Middle frontal gyrus (tissue), 1 donor: ENCODE measurements at regions not wholly inside any gene's neighbourhood (a gene's known extent, or its start where the extent isn't known, plus 50 kb on each side); places are given as distances from the start of the nearest gene placed in this dataset.

ENCODE experiments used
- DNase-seq: peaks from one replicate; pipeline ENCODE4 v3.0.0-alpha.2; 2015; ENCODE audit warnings: low spot score; ENCODE audit errors: extremely low spot score

DNA sequence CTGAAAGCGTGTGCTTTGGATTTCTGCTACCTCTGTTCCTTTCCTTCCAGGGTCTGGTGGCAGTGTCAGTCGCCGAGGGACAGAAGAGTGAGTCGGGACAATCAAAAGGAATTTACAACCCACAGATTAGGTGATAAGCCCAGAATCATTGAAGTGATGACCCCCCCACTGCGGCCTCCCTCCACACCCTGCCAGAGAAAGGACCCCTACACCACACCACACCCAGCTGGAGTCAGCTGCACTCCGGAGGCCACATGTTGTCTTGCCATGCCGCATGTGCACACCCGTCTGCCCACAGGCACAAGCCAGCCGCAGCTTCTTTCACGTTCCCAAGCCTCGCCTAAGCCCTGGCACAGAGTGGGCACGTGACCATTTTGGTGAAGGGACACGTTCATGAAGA, 366.8 kb upstream of the SALL3 start:
- no peak for DNase-seq

DNA sequence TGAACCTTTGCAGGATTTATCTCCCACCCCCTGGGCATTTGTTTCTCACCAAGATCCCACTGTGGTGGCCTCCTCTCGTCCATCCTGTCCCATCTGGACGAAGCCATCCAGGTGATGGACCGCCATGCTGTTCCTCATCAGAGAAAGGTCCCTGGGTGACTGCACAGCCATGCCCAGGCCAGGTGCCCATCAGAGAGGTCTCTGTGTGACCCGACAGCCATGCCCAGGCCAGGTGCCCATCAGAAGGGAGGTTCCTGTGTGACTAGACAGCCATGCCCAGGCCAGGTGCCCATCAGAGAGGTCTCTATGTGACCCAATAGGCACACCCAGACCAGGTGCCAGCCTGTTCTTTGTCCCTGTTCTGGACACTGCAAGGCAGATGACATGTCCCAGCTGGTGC, 360.9 kb upstream of the SALL3 start:
- DNase-seq, result no peak

DNA sequence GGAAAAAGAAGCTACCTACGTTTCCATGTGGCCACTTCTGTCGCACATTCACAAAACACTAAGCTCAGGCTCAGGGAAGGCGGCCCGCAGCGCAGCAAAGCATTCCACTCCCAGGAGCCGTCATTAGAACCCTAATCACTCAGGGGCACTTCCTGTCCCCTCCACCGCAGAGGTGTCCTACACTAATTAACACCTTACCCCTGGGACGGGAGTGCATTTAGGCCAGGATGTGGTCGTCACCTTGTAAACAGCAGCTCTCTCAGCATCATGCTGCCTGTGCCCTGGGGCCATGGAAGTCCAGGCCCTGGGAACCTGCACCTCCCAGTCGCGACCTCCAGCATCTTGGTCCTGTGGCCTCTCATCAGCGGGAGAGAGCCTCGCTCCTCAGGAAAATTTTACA, 359.8 kb upstream of the SALL3 start:
- no peak for DNase-seq

DNA sequence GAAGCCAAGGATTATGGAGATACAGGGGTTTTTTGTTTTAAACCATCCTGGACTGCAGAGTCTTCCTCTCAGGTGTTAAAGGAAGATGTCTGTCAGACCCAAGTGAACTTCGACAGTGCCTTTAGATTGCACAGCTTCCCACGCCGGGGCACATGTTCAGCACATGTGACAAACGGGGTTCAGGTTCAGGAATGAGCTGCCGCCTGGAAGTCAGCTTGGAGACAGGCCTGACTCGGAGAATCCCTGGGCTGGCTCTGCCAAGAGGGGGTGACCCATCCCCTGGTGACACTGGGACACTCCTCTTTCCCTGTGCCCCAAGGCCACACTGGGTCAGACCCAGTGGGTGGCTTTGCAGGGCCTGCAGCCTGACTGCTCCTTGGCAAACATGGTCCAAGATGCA, 359.3 kb upstream of the SALL3 start:
- DNase-seq, result no peak

DNA sequence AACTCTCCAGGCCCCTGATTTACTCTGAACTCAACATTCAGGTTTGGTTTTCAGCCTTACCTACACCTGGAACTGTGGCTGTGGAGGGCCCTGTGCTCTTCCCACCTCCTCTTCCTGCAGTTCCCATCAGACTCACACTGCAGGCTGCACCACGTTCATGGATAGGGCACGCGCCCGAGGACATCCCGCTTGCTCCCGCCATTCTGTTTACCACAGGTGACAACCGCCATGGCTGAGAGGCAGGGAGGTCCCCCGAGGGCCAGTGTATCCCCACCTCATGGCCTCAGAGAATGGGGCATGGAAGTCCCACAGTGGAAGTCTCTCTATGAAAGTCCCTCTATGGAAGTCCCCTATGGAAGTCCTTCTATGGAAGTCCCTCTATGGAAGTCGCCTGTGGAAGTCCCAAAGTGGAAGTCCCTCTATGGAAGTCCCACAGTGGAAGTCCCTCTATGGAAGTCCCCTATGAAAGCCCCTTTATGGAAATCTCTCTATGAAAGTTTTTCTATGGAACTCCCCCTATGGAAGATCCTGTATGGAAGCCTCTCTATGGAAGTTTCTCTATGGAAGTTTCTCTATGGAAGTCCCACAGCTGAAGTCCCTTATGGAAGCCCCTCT, 358.4 kb upstream of the SALL3 start:
- DNase-seq, result no peak

DNA sequence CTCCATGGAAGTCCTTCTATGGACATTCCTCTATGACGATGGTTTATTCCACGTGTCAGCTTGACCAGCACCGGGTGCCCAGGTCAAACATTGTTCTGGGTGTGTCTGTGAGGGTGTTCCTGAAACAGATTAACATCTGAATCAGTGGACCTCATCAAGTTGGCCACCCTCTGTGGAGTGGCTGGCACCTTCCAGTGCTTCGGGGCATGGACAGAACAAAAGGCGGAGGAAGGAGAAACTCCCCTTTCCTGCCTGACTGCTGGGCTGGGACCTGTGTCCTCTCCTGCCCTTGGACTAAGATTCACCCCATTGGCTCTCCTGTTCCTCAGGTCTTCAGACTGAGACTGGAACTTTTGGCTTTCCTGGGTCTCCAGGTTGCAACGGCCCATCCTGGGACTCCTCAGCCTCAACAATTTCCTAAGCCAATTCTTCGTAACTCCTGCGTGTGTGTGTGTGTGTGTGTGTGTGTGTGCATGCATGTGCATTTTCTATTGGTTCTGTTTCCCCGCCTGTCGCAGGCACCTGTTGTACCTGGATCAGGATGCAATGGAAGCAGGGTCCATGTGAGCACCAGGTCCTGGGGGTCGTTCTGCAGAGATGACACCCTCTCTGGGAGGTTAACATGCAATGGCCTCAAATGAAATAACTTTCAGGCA, 357.2 kb upstream of the SALL3 start:
- DNase-seq, result no peak

DNA sequence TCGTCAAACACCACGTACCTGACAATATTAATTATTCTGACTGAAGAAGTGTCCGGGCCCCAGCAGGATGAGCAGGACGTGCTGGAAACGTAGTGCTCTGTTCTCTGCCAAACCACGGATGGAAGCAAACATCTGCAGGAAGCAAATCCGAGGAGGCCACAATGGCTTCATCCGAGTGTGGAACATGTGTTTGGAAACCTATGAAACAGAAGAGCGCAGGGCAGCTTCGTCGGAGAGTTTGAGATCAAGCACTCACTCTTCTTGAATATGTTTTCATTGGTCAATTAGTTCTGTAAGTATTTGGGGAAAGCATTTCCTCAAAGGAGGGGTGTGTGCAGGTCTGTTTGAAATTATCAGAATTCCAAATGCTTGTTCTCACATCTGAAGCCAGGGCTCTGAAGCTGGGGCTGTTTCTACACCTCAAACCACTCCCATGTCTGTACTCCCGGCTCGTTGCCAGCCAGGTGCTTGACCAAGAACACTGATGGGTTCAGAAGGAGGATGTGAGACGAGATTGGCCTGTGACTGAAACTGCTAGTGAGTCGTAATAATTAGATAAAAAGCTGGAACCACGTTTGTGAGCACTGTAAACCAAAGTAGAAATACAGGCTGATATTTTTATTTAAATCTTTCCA, 356.6 kb upstream of the SALL3 start:
- no peak for DNase-seq

DNA sequence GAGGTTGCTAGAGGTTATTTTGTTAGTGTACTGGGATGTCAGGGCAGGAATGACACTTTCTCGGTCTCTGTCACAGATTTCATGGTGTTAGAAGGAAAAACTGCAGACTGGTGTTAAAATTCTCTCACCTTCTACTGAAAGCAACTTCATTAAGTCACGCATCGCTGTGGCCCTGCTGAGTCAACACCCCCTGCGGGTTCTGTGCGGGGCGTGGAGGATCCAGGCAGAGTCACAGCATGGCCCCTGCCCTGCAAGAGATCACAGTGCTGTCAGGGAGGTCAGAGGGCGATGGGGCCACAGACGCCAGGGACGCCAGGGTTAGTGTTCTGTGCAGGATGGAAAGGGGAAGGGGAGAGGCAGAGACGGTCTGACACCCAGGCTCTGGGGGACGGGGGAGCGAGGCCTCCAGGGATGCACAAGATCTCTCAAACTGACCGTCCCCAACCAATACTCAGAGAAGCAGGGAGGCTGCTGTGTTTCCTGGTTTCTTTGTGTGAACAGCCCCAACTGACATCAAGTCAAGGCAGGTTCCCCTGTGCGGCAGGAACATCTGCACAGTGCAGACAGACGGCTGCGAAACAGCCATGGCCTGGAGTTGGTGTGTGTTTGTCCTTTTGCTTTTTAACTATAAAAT, 354.9 kb upstream of the SALL3 start:
- no peak for DNase-seq

DNA sequence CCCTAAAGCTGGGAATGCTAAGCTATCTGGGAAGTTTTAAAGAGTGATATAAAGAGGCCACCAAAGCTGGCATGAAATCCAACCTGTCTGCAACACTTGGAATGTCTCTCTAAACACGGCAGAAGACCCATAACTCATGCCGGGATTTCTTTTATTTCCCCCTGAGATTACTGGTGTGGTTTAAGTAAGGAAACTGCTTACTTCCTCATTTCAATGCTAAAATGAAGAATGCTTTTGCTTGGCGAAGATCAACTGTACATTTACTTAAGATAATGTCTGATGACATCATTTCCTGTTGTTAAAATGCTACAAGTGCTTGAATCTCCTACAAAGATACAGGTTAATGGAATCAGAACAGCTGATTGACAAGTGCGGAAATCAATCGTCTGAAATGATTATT, 353.8 kb upstream of the SALL3 start:
- DNase-seq, result no peak

DNA sequence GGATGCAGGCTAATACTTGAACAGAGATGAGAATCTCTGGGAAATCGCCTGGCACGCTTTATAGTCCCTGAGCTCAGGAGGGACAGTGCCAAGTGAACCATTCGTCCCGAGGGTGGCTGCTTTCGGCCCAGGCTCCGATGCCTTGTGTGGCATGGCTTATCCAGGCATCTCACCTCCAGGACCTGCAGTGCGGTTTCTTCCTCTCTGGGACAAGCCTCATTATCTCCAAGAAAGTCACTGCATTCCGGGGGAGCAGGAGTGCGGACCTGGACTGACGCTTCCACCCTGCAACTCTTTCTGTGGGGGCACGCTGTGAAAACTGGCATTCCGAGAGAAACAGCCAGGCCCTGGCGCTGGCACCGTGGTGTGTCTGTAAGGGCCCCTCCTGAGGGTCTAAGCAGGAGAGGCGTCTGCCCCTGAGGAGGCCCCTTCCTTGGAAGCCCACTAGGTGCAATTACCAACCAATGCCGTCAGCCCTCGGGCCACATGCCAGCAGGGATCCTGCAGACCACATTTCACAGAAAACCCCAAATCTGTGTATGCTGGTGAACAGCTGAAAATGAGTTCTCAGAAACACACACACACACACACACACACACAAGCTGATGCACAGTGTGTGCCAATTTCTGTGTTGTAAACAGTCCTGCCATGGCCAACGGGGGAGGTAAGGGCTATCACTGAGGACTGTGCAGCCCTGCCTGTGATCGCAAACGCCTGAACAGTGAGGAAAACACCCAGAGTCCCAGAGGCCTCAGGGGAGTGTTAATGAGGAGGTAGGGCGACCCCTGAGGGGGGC, 351.9 kb upstream of the SALL3 start:
- DNase-seq, result no peak

DNA sequence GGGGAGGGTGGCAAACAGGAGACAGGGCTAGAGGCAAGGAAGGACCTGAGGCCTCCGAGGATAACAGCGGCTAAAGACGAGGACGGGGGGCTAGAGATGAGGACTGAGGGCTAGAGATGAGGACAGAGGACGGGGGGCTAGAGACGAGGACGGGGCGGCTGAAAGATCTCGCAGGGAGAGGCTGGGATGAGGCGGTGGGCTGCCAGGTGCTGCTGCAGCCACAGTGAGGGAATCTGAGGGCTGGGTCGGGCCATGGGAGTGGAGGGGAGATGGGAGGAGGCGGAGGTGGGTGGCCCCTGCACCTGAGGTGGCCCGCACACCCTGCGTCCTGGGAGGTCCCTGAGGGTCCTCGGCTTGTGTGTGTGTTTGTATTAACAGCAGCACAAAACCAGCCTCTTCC, 350.2 kb upstream of the SALL3 start:
- DNase-seq, result no peak

DNA sequence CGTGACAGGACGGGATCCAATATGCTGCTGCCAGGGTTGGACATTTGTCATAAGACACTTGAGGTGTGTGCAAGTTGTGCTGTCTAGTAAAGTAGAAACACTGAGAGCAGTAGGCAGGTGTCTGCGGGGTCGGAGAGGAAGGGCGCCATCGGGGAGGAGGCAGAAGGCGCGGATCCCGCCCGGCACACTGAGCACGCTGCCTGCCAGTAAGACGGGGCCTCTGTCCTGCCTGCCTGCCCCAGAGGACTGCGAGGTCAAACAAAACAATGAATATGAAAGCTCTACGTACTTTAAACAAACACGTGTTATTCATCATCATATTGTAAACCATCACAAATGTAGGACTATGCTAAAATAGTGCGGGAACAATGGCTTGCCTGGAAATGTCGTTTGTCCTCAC, 349.3 kb upstream of the SALL3 start:
- no peak for DNase-seq

DNA sequence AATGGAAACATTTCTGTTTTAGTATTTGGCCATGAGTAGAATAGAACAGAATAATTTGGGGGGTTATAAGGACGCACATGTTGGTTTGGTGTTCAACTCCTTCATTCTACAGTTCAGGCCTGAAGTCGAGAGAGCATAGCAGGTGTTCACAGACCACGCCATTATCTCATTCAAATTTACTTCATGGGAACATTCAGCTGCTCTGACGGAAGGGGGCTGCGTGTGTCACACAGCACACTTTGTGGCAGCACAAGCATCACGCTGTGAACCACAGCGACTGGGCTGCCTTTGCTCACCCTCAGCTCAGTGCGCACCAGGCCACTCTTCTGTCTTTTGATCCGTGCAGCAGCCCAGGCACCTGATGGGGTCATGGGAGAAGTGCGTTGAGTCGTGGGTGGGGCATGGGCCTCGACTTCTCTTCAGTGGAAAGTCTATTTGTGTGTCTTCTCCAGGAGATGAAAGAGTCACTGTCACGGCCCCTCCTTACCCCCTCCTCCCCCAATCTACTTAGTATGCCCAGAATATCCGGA, 348.6 kb upstream of the SALL3 start:
- no peak for DNase-seq

DNA sequence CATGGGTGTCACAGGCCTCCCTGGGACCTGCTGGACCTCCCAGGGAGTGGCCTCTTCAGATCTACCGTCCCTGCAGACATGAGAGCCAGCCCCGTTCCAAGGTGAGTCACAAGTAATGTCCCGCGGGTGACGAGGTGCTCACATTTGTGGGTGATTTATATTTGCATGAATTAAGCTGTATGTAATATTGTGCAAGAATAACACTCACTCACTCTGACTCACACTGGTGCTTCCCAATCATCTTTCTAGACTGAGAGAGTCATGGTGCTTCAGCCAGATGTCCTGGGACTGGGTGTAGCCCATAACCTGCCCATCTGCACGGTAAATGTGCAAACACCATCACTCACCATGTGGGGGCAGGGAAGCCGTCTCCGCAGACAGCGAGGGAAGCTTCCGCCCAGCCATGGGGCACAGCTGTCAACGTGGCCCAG, 347.5 kb upstream of the SALL3 start:
- DNase-seq, result no peak

DNA sequence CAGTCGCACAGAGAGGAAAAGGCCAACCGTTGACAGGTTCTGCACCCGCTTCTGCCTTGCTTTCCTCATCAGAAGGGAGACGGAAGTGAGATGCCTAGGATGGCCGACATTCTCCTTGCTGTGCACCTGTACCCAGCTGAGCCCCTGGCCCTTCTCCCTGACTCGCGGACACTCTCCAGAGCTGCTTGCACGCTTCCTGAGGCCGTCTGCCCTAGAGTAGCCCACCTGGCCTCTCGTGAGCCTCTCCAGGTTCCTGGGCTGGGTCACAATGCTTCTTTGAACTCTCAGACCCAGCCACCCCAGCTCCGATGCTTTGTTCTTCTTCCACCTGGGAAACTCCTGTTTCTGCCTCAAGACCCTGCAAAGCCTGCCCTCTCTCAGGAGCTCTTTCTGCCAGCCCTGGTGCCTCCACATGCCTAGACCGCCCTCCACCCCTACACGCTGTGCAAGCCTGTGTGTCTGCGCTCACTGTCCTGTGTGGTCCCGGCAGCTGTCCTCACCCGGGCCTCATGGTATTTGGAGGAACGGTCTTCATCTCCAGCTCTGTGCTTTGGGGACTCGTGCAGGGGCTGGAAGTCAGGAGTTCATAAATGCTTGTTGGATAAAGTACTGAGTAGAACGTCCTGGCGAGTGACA, 345.4 kb upstream of the SALL3 start:
- no peak for DNase-seq

DNA sequence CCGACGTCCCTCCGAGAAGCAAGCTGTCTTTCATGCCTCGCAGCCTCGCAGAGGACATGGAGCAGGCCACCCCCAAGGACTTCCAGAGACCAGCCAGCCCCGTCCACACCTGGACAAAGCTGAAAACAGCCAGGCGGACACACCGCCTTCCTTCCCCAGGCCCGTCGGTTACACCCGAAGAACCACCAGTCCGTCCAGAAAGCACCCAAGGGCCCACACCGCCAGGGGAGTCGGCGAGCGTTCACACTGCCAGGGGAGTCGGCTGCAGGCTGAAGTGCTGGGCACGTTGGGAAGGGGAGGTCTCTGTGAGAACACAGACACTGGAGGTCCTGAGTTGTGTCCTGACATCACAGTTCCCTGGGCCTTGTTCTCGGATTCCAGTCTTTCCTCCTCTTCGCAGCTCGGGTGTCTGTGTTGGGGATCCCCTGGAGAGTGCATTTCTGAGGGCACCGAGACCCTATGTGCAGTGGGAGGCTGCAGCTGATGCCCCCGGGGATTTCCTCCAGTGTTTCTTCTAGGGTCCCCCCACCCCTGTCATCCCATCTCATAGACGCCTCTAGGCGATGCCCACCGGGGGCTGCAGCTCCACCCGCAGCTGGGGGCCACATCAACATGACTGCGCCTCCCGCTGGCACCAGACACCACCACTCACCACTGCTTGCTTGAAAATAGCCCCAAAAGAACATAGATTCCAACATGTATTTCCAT, 344.4 kb upstream of the SALL3 start:
- no peak for DNase-seq

DNA sequence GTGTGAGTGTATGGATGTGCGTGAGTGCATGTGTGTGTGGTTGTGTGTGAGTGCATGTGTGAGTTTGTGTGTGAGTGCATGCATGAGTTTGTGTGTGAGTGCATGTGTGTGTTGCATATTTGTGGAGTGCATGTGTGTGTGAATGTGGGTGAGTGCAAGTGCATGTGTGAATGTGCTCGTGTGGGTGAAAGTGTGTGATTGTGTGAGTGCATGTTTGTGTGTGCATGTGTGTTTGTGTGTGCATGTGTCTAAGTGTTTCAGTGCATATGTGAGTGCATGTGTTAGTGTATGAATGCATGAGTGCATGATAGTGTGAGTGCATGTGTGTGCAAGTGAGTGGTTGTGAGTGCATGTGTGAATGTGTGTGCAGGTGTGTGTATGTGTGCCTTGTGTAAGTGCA, 343.4 kb upstream of the SALL3 start:
- DNase-seq, result no peak

DNA sequence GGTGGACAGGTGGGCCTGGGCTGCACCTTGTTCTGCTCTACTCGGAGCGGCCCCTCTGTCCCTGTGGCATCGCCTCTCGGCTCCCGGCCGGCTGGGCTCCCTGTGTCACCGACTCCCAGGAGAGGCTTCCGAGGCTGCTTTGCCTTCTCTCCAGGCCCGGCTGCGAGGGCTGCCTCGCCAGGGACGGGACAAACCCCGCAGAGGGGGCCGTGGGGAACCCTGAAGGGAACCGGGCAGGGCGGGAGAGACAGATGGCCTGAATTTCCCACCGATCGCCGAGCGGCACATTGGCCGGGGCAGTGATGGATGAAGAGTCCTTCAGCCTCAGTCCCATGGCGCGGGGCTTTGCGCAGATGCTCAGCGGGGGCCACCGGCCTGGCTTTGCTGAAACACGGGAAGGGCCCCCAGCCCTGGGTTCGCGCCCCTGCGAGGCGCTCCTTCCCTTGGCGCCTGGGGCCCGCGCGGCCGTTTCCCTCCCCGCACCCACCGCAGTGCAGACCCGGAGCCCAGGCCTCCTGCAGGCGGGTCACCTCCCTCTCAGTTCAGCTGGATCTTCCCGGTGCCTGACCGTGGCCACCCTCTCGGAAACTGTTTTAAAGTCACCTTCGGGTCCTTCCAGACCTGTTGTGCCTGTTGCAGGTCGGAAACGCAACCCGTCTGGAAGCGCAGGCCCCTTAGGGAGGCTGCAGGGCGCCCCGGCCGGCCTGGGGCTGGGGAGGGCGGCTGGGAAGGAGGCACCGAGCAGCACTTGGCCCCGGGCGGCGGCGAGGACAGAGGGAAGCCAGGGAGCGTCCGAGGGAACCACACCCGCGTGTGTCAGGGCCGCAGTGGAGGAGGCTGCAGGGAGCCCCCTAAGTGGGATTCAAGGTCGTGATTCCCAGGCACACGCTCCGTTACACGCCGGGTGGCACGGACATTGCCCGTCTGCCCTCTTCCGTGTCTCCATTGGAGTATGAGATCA, 341.9 kb upstream of the SALL3 start:
- no peak for DNase-seq
